HEK293T (cell line): ENCODE measurements at regions not wholly inside any gene's neighbourhood (a gene's known extent, or its start where the extent isn't known, plus 50 kb on each side); places are given as distances from the start of the nearest gene placed in this dataset.

Experiments
- CTCF ChIA-PET: fragments of 350-600 bp; formaldehyde crosslinking; extraction: SDS; loops from one replicate; lab custom pipeline; 2021; ENCODE audit warnings: antibody characterized with exemption, inconsistent platforms; lab: Yijun Ruan, JAX
- POLR2A ChIA-PET: fragments of 350-600 bp; formaldehyde crosslinking; extraction: SDS; loops from one replicate; lab custom pipeline; 2020; ENCODE audit warnings: antibody characterized with exemption, inconsistent platforms; lab: Yijun Ruan, JAX
- DNase-seq: peaks from one replicate; pipeline ENCODE4 v3.0.0; 2012; ENCODE audit warnings: mixed read lengths; ENCODE audit errors: extremely low spot score
- ARNT ChIP-seq: fragments of 450-650 bp; IDR thresholded peaks from 2 replicates; pipeline ENCODE4 v1.6.1; 2017; ENCODE audit warnings: mild to moderate bottlenecking
- BHLHE40 ChIP-seq: fragments of 450-650 bp; IDR thresholded peaks from 2 replicates; pipeline ENCODE4 v1.6.1; 2016; ENCODE audit warnings: mild to moderate bottlenecking, moderate library complexity, borderline replicate concordance
- CTBP1 ChIP-seq: fragments of 450-650 bp; IDR thresholded peaks from 2 replicates; pipeline ENCODE4 v1.6.1; 2016; ENCODE audit warnings: borderline replicate concordance
- ELF4 ChIP-seq: fragments of 450-650 bp; IDR thresholded peaks from 2 replicates; pipeline ENCODE4 v1.6.1; 2017; ENCODE audit warnings: antibody characterized with exemption
- FOXA1 ChIP-seq: fragments of 450-650 bp; IDR thresholded peaks from 2 replicates; pipeline ENCODE4 v1.6.1; 2016; ENCODE audit warnings: mild to moderate bottlenecking
- FOXK2 ChIP-seq: fragments of 450-650 bp; IDR thresholded peaks from 2 replicates; pipeline ENCODE4 v1.6.1; 2016; ENCODE audit warnings: mild to moderate bottlenecking
- FOXM1 ChIP-seq: fragments of 450-650 bp; IDR thresholded peaks from 2 replicates; pipeline ENCODE4 v1.6.1; 2017; ENCODE audit warnings: mild to moderate bottlenecking, borderline replicate concordance
- HDGF ChIP-seq: fragments of 450-650 bp; IDR thresholded peaks from 2 replicates; pipeline ENCODE4 v1.6.1; 2017; ENCODE audit warnings: antibody characterized with exemption, borderline replicate concordance
- L3MBTL2 ChIP-seq: fragments of 450-650 bp; conservative IDR thresholded peaks from 2 replicates; pipeline ENCODE4 v1.6.1; 2016; ENCODE audit warnings: mild to moderate bottlenecking
- LEF1 ChIP-seq: fragments of 450-650 bp; IDR thresholded peaks from 2 replicates; pipeline ENCODE4 v1.6.1; 2017; ENCODE audit warnings: mild to moderate bottlenecking, borderline replicate concordance
- NFRKB ChIP-seq: fragments of 450-650 bp; IDR thresholded peaks from 2 replicates; pipeline ENCODE4 v1.6.1; 2016; ENCODE audit warnings: mild to moderate bottlenecking, moderate library complexity
- PKNOX1 ChIP-seq: fragments of 450-650 bp; IDR thresholded peaks from 2 replicates; pipeline ENCODE4 v1.6.1; 2016
- SP1 ChIP-seq: fragments of 450-650 bp; IDR thresholded peaks from 2 replicates; pipeline ENCODE4 v1.6.1; 2017
- SUZ12 ChIP-seq: fragments of 450-650 bp; IDR thresholded peaks from 2 replicates; pipeline ENCODE4 v1.6.1; 2016; ENCODE audit warnings: mild to moderate bottlenecking
- TARDBP ChIP-seq: fragments of 450-650 bp; IDR thresholded peaks from 2 replicates; pipeline ENCODE4 v1.6.1; 2016
- ZNF384 ChIP-seq: fragments of 450-650 bp; IDR thresholded peaks from 2 replicates; pipeline ENCODE4 v1.6.1; 2016

- no peak for DNase-seq
- ChIA-PET CTCF (interaction anchor here (0.6 kb wide), 1 partner anchor 1078 kb away, joined by 4 read pairs; no protein-coding TSS in a partner anchor), POLR2A (no interaction called here)
- no peak for TF ChIP-seq ARNT
- TF ChIP-seq FOXK2 = no peak
- no peak for TF ChIP-seq ELF4
- TF ChIP-seq L3MBTL2 = no peak
- no peak for TF ChIP-seq FOXA1
Observed at GRCh38 chr14:58884442-58884841, 246.7 kb downstream of the DACT1 start.

- CTCF ChIA-PET = no interaction called here
- no peak for DNase-seq
- no peak for TF ChIP-seq FOXK2
- TF ChIP-seq HDGF = no peak
- POLR2A ChIA-PET = no interaction called here
Observed at GRCh38 chr14:58887931-58888330, 250.2 kb downstream of the DACT1 start.

GRCh38 chr14:58898655-58899316 lies 261.0 kb downstream of the DACT1 start:
- DNase-seq = no peak
- CTCF ChIA-PET = no interaction called here
- no peak for TF ChIP-seq SUZ12
- peak; percentile 40; the same call in 1 of the 2 replicates for TF ChIP-seq PKNOX1
- POLR2A ChIA-PET = no interaction called here

GRCh38 chr14:58899317-58899713 lies 261.6 kb downstream of the DACT1 start:
- ChIA-PET CTCF (no interaction called here), POLR2A (no interaction called here)
- TF ChIP-seq FOXK2 (no peak), ARNT (no peak), BHLHE40 (no peak), TARDBP (no peak), PKNOX1 (no peak), FOXA1 (no peak), ELF4 (no peak), SUZ12 (no peak), ZNF384 (no peak), L3MBTL2 (no peak), CTBP1 (no peak), SP1 (no peak), LEF1 (no peak), HDGF (no peak), FOXM1 (no peak), NFRKB (no peak)
- DNase-seq = no peak

GRCh38 chr14:58901826-58902225 lies 264.1 kb downstream of the DACT1 start:
- DNase-seq = no peak
- TF ChIP-seq SUZ12 (no peak), L3MBTL2 (no peak), FOXK2 (no peak), TARDBP (no peak), NFRKB (no peak), LEF1 (no peak), FOXM1 (no peak), ARNT (no peak), HDGF (no peak), CTBP1 (no peak), ELF4 (no peak), ZNF384 (no peak), BHLHE40 (no peak), PKNOX1 (no peak), SP1 (no peak), FOXA1 (no peak)
- POLR2A ChIA-PET = no interaction called here
- CTCF ChIA-PET = no interaction called here

- TF ChIP-seq ELF4 (no peak), L3MBTL2 (no peak), LEF1 (no peak), PKNOX1 (no peak), CTBP1 (no peak), FOXA1 (no peak), ZNF384 (no peak), FOXK2 (no peak), ARNT (no peak), FOXM1 (no peak), SUZ12 (no peak)
- ChIA-PET POLR2A (no interaction called here), CTCF (no interaction called here)
- DNase-seq = no peak
Observed at GRCh38 chr14:58904776-58905175, 267.0 kb downstream of the DACT1 start.
